SK-N-MC (cell line): ENCODE measurements at regions not wholly inside any gene's neighbourhood (a gene's known extent, or its start where the extent isn't known, plus 50 kb on each side); places are given as distances from the start of the nearest gene placed in this dataset.

Experiments used
- DNase-seq: peaks from one replicate; pipeline ENCODE4 v3.0.0-alpha.2; 2011; ENCODE audit warnings: low read depth, low spot score
- H3K27ac ChIP-seq: fragments of 200-600 bp; sonication (generic); 2 replicates; pipeline ENCODE4 v1.5.1; 2016; ENCODE audit warnings: mixed run types
- H3K36me3 ChIP-seq: fragments of 200-600 bp; sonication (generic); 2 replicates; pipeline ENCODE4 v1.6.1; 2017; ENCODE audit warnings: antibody characterized with exemption, low read length, mixed read lengths; ENCODE audit not compliant: insufficient read depth
- H3K4me3 ChIP-seq: fragments of 200-600 bp; sonication (generic); 2 replicates; pipeline ENCODE4 v1.5.1; 2016
- H3K9ac ChIP-seq: fragments of 200-600 bp; sonication (generic); 2 replicates; pipeline ENCODE4 v1.8.0; 2017; ENCODE audit warnings: mixed run types, mixed read lengths; ENCODE audit not compliant: insufficient read length
- H3K9me3 ChIP-seq: fragments of 200-600 bp; sonication (generic); 2 replicates; pipeline ENCODE4 v1.6.1; 2017; ENCODE audit warnings: low read depth, mild to moderate bottlenecking, antibody characterized with exemption, low read length, moderate library complexity, mixed read lengths
- EZH2 ChIP-seq: fragments of 200-600 bp; sonication (generic); IDR thresholded peaks from one replicate; pipeline ENCODE4 v1.6.1; 2017; ENCODE audit warnings: antibody characterized with exemption
- FOXP2 ChIP-seq: optimal IDR thresholded peaks from 2 replicates; pipeline ENCODE3; 2011; ENCODE audit warnings: mild to moderate bottlenecking, moderate library complexity; ENCODE audit not compliant: insufficient read depth; ENCODE audit errors: extremely low read length, control extremely low read depth
- POLR2AphosphoS5 ChIP-seq: IDR thresholded peaks from 2 replicates; pipeline ENCODE4 v1.6.1; 2012; ENCODE audit warnings: mild to moderate bottlenecking, low read depth, low read length, borderline replicate concordance

GRCh38 chr13:53121919-53122318, 93.3 kb downstream of the OLFM4 start:
- H3K4me3 ChIP-seq = peak overlapping the region; percentile 34
- no peaks in the 10 kb centered on the region for H3K9me3 ChIP-seq
- H3K27ac ChIP-seq = peak overlapping the region; percentile 85
- no peaks in the 10 kb centered on the region for H3K36me3 ChIP-seq
- no peak for TF ChIP-seq EZH2
- no peak for TF ChIP-seq POLR2AphosphoS5
- TF ChIP-seq FOXP2 = no peak
- DNase-seq = no peak
- peak overlapping the region; percentile 7 for H3K9ac ChIP-seq

DNA sequence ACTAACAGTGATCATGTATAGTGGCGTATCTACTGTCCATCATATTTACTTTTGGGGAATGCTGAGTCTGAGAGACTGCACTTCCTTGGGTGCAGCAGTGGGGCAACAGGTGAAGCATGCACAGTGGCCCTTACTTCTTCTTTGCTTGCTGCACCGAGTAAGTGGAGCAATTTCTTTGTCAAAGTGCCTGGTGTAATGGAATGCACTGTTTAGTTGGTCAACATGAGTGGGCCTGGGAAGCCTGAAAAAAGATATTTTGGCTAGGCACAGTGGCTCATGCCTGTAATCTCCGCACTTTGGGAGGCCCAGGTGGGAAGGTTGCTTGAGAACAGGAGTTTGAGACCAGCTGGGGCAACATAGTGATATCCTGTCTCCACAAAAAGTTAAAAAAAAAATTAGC, 94.9 kb downstream of the OLFM4 start:
- no peaks in the 10 kb centered on the region for H3K36me3 ChIP-seq
- H3K9me3 ChIP-seq = no peaks in the 10 kb centered on the region
- no peak overlapping the region for H3K9ac ChIP-seq
- no peak for TF ChIP-seq EZH2
- TF ChIP-seq POLR2AphosphoS5 = no peak
- no peak for TF ChIP-seq FOXP2
- no peak overlapping the region for H3K4me3 ChIP-seq
- H3K27ac ChIP-seq = no peak overlapping the region
- DNase-seq = no peak

GRCh38 chr13:53124623-53125022, 96.0 kb downstream of the OLFM4 start:
- H3K9ac ChIP-seq = no peak overlapping the region
- no peak overlapping the region for H3K4me3 ChIP-seq
- no peak overlapping the region for H3K27ac ChIP-seq
- H3K9me3 ChIP-seq = no peaks in the 10 kb centered on the region
- H3K36me3 ChIP-seq = no peaks in the 10 kb centered on the region
- no peak for TF ChIP-seq FOXP2
- no peak for TF ChIP-seq POLR2AphosphoS5
- no peak for TF ChIP-seq EZH2
- DNase-seq = no peak

DNA sequence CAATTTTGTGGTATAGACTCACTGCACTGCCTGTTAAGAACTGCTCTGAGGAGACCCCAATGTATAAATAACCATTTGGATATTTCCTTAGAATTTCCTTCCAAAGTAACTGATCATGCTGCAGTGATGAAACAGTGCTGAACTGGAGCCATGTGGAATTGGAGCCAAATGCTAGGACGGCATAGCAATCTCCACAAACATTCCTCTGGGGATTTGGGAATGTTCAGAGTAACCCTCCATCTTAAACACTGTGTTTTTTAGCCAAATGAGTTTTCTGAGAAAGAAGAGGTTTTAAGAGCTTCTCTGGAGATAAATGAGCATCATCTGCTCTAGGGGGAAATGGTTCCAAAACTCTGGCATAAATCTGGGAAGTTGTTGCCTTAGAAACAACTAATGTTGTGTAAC, 98.2 kb downstream of the OLFM4 start:
- DNase-seq = no peak
- no peak overlapping the region for H3K27ac ChIP-seq
- H3K9me3 ChIP-seq = no peaks in the 10 kb centered on the region
- H3K4me3 ChIP-seq = no peak overlapping the region
- TF ChIP-seq FOXP2 (no peak), POLR2AphosphoS5 (no peak), EZH2 (no peak)
- H3K36me3 ChIP-seq = no peaks in the 10 kb centered on the region
- H3K9ac ChIP-seq = no peak overlapping the region

DNA sequence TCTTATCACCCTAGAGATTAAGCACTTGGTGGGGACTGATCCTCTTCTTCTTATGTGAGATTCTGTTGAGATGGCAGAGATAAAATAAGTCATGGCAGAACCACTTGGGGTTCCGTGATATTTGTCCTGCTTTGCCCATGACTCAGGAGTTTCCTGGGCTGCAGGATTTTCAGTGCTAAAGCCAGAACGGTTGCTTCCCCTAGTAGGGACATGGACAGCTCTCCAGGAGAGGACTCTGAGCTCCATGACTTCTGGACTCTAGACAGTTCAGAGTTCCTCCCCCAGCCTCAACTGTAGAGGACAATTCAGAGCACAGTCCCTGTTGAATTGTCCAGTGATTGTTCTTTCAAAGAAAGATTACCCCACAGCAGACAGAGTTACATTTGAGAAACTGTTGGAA, 98.8 kb downstream of the OLFM4 start:
- no peak for DNase-seq
- Histone ChIP-seq H3K9me3 (no peaks in the 10 kb centered on the region), H3K27ac (no peak overlapping the region), H3K36me3 (no peaks in the 10 kb centered on the region), H3K9ac (no peak overlapping the region), H3K4me3 (no peak overlapping the region)
- no peak for TF ChIP-seq FOXP2
- no peak for TF ChIP-seq POLR2AphosphoS5
- TF ChIP-seq EZH2 = no peak

- no peaks in the 10 kb centered on the region for H3K36me3 ChIP-seq
- no peak overlapping the region for H3K9ac ChIP-seq
- no peak overlapping the region for H3K27ac ChIP-seq
- DNase-seq = no peak
- no peak for TF ChIP-seq FOXP2
- no peak for TF ChIP-seq POLR2AphosphoS5
- TF ChIP-seq EZH2 = no peak
- H3K9me3 ChIP-seq = no peaks in the 10 kb centered on the region
- no peak overlapping the region for H3K4me3 ChIP-seq
Measured at GRCh38 chr13:53129864-53130393, 101.3 kb downstream of the OLFM4 start.

GRCh38 chr13:53131361-53131760, 102.7 kb downstream of the OLFM4 start:
- Histone ChIP-seq H3K4me3 (no peak overlapping the region), H3K9me3 (no peaks in the 10 kb centered on the region), H3K36me3 (no peaks in the 10 kb centered on the region), H3K9ac (no peak overlapping the region), H3K27ac (no peak overlapping the region)
- no peak for DNase-seq
- TF ChIP-seq EZH2 = no peak

- H3K27ac ChIP-seq = no peak overlapping the region
- TF ChIP-seq EZH2 = no peak
- no peak for TF ChIP-seq FOXP2
- TF ChIP-seq POLR2AphosphoS5 = no peak
- no peaks in the 10 kb centered on the region for H3K36me3 ChIP-seq
- no peaks in the 10 kb centered on the region for H3K9me3 ChIP-seq
- no peak for DNase-seq
- H3K4me3 ChIP-seq = no peak overlapping the region
- H3K9ac ChIP-seq = no peak overlapping the region
Measured at GRCh38 chr13:53135301-53135700, 106.7 kb downstream of the OLFM4 start.

- DNase-seq = no peak
Measured at GRCh38 chr13:53136554-53137215, 108.1 kb downstream of the OLFM4 start.

DNA sequence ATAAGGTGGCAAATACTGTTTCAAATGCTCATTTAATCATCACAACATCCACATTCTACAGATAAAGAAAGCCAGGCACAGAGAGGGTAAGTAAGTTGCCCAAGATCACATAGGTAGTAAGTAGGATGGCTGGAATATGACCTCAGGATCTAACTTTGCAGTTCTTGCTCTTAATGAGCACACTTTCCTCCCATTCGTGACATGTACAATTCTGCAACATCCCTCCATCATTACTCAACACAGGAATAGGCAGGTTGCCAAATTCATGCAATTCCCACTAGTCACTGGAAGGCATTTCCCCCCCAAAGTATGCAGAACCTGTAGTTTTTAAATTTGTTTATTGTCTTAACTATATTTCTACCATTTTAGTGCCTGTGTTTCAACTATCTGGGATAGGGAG, 109.2 kb downstream of the OLFM4 start:
- Histone ChIP-seq H3K9me3 (no peaks in the 10 kb centered on the region), H3K9ac (no peak overlapping the region), H3K4me3 (no peak overlapping the region), H3K27ac (no peak overlapping the region), H3K36me3 (no peaks in the 10 kb centered on the region)
- TF ChIP-seq FOXP2 (no peak), POLR2AphosphoS5 (no peak), EZH2 (no peak)
- DNase-seq = no peak

More at GRCh38 chr13:53136554-53137215, 108.1 kb downstream of the OLFM4 start:
- H3K4me3 ChIP-seq = no peak overlapping the region
- H3K9ac ChIP-seq = no peak overlapping the region
- TF ChIP-seq EZH2 = no peak
- no peak for TF ChIP-seq POLR2AphosphoS5
- no peak for TF ChIP-seq FOXP2
- no peaks in the 10 kb centered on the region for H3K36me3 ChIP-seq
- no peaks in the 10 kb centered on the region for H3K9me3 ChIP-seq
- no peak overlapping the region for H3K27ac ChIP-seq
